ENCODE measurements at regions not wholly inside any gene's neighbourhood (a gene's known extent, or its start where the extent isn't known, plus 50 kb on each side); places are given as distances from the start of the nearest gene placed in this dataset.
"Not testable (repeated sequence)": the region's sequence is repeated elsewhere in the genome, so short reads cannot be mapped to it uniquely, and the experiment has no call there.

DNA sequence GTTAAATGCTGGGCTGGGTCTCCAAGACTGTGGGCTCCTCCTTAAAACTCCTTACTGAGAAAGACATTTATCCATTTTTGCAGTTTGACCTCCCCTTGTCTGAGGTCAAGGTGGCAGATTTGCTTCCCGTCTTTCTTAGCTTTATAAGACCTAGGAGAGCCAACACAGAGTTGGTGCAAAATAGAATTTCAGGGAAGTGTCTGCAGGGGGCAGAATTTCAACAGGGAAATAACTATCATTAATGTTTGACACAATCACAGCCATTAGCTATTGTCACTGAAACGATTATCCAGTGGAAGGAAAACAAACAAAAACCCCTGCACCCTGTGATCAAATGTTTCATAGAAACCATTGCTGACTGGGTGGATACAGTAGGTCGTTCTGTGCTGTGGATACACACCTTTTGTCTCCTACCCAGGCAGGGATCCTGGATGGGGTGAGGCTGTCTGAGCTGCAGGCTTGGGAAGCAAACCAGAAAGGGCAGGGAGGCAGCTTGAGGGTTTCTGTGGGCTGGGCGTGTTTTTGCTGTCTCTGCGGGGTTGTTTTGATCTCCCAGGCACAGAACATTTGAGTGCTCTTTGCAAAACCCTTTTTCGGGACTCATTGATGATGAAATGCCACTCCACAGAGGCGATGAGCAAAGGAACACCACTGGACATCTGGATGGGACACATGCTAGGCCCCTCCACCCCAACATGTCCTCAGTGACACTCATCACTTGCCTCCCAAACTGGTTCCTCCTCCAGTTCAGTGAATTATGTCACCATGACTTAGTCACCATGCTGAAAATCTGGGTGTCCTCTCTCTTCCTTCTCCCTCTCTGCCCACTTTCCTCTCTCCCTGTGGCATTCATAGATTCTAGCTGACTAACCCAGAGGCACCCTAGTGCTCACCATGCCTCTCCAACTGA is 94.2 kb upstream of the SERBP1 start:
- DNase-seq = no peak
- in situ Hi-C loops (cut with MboI; ENCODE audit: low pct_unique_long_range_greater_than_20kb, low sequenced_read_pairs) = no loop called here

DNA sequence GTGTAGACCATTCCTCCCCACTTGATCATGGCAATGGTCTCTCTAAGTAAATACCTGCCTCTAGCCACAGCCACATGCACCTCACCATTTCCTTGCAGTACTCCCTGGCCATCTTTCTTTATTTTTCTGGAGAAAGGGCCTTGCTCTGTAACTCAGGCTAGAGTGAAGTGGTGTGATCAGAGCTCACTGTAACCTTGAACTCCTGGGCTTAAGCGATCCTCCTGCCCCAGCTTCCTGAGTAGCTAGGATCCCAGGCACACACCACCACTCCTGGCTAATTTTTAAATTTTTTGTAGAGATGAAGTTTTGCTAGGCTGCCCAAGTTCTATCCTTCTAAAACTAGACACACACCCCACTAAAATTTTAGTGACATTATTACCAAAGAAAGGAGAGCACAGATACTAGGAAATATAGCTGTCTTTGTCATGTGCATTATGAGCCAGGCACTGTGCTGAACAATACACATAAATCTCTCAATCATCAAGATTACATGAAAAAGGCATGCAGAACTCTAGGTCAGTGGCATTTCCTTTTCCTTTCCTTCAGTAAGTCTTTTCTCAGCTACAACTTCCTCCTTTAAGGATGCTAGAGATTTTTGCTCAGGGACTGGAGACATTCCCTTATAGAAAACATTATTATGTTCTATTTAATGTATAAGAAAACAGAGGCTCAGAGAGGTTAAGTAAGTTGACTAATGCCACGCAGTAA is 95.0 kb upstream of the SERBP1 start:
- in situ Hi-C loops (cut with MboI; ENCODE audit: low pct_unique_long_range_greater_than_20kb, low sequenced_read_pairs) = no loop called here
- DNase-seq = no peak

- DNase-seq = no peak
- in situ Hi-C loops (cut with MboI; ENCODE audit: low pct_unique_long_range_greater_than_20kb, low sequenced_read_pairs) = no loop called here
Observed at GRCh38 chr1:67528141-67528540, 97.9 kb upstream of the SERBP1 start.

- in situ Hi-C loops (cut with MboI; ENCODE audit: low pct_unique_long_range_greater_than_20kb, low sequenced_read_pairs) = loop anchor here (10.0 kb wide), 1 partner anchor 215 kb away; no protein-coding TSS in a partner anchor
- no peak for DNase-seq
Observed at GRCh38 chr1:67530071-67530470, 99.9 kb upstream of the SERBP1 start.

- in situ Hi-C loops (cut with MboI; ENCODE audit: low pct_unique_long_range_greater_than_20kb, low sequenced_read_pairs) = loop anchor here (10.0 kb wide), 1 partner anchor 212 kb away; no protein-coding TSS in a partner anchor
- peak; percentile 83 for DNase-seq
Observed at GRCh38 chr1:67532452-67533216, 102.4 kb upstream of the SERBP1 start.

GRCh38 chr1:67534627-67535065 is 104.4 kb upstream of the SERBP1 start:
- no peak for DNase-seq
- in situ Hi-C loops (cut with MboI; ENCODE audit: low pct_unique_long_range_greater_than_20kb, low sequenced_read_pairs) = loop anchor here (10.0 kb wide), 1 partner anchor 210 kb away; no protein-coding TSS in a partner anchor

GRCh38 chr1:67535474-67535873 is 105.3 kb upstream of the SERBP1 start:
- in situ Hi-C loops (cut with MboI; ENCODE audit: low pct_unique_long_range_greater_than_20kb, low sequenced_read_pairs) = loop anchor here (10.0 kb wide), 1 partner anchor 209 kb away; no protein-coding TSS in a partner anchor
- peak; percentile 67 for DNase-seq

GRCh38 chr1:67536957-67537666 is 106.9 kb upstream of the SERBP1 start:
- no peak for DNase-seq
- in situ Hi-C loops (cut with MboI; ENCODE audit: low pct_unique_long_range_greater_than_20kb, low sequenced_read_pairs) = loop anchor here (10.0 kb wide), 1 partner anchor 208 kb away; no protein-coding TSS in a partner anchor

- no peak for DNase-seq
- in situ Hi-C loops (cut with MboI; ENCODE audit: low pct_unique_long_range_greater_than_20kb, low sequenced_read_pairs) = loop anchor here (10.0 kb wide), 1 partner anchor 207 kb away; no protein-coding TSS in a partner anchor
Observed at GRCh38 chr1:67537667-67538018, 107.4 kb upstream of the SERBP1 start.

GRCh38 chr1:67540025-67540732 is 110.0 kb upstream of the SERBP1 start:
- in situ Hi-C loops (cut with MboI; ENCODE audit: low pct_unique_long_range_greater_than_20kb, low sequenced_read_pairs) = no loop called here
- DNase-seq = no peak

DNA sequence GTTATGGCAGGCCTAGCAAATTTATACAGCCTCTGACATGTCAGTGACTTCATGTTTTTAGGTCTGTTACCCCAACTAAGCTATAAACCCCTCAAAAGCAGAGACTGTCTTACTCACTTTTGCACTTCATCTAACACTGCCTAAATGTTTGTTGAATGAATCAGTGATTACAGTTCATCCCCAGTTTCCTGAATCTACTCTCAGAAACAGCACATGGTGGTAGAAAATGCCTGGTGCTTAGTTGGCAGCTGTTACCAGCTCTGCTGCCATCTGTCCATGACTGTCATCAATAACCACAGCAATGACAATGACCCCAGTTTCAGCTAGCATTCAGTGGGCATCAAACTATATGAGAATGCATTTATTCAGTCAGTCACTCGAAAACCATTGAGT is 110.5 kb upstream of the SERBP1 start:
- no peak for DNase-seq

GRCh38 chr1:67542747-67543146 is 112.5 kb upstream of the SERBP1 start:
- in situ Hi-C loops (cut with MboI; ENCODE audit: low pct_unique_long_range_greater_than_20kb, low sequenced_read_pairs) = no loop called here
- DNase-seq = no peak

More for the DNA sequence above, 110.5 kb upstream of the SERBP1 start:
- in situ Hi-C loops (cut with MboI; ENCODE audit: low pct_unique_long_range_greater_than_20kb, low sequenced_read_pairs) = no loop called here

DNA sequence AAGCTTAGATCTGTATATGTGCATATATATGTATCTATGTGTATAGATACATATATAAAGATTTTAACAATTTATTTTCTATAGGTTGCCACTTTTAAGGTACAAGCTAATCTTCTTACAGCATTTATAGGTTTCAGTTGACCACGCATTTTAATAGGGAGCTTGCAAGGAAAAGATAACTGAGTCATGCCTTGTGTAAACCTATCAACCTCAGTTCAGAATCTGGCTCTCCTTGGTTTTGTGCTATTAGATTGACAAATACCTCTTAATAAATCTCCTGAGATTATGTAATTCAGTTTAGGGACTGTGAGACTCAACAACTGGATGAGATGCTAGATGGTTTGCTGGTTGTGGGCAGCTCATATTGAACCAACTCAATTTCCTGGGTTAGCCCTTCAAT is 114.7 kb upstream of the SERBP1 start:
- in situ Hi-C loops (cut with MboI; ENCODE audit: low pct_unique_long_range_greater_than_20kb, low sequenced_read_pairs) = no loop called here

GRCh38 chr1:67545364-67545763 is 115.2 kb upstream of the SERBP1 start:
- in situ Hi-C loops (cut with MboI; ENCODE audit: low pct_unique_long_range_greater_than_20kb, low sequenced_read_pairs) = no loop called here
- no peak for DNase-seq

More for the DNA sequence above, 114.7 kb upstream of the SERBP1 start:
- DNase-seq = no peak

GRCh38 chr1:67551375-67551774 is 121.2 kb upstream of the SERBP1 start:
- no peak for DNase-seq
- in situ Hi-C loops (cut with MboI; ENCODE audit: low pct_unique_long_range_greater_than_20kb, low sequenced_read_pairs) = loop anchor here (25.0 kb wide), 2 partner anchors 561 to 786 kb away; no protein-coding TSS in a partner anchor

GRCh38 chr1:67552336-67552759 is 122.1 kb upstream of the SERBP1 start:
- in situ Hi-C loops (cut with MboI; ENCODE audit: low pct_unique_long_range_greater_than_20kb, low sequenced_read_pairs) = loop anchor here (25.0 kb wide), 2 partner anchors 560 to 785 kb away; no protein-coding TSS in a partner anchor

DNA sequence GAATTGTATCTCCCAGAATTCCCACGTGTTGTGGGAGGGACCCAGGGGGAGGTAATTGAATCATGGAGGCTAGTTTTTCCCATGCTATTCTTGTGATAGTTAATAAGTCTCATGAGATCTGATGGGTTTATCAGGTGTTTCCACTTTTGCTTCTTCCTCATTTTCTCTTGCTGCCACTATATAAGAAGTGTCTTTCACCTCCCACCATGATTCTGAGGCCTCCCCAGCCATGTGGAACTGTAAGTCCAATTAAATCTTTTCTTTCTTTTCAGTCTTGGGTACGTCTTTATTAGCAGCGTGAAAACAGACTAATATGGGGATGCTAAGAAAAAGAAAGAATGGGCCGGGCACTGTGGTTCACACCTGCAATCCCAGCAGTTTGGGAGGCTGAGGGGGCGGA is 124.0 kb upstream of the SERBP1 start:
- in situ Hi-C loops (cut with MboI; ENCODE audit: low pct_unique_long_range_greater_than_20kb, low sequenced_read_pairs) = loop anchor here (25.0 kb wide), 2 partner anchors 558 to 783 kb away; no protein-coding TSS in a partner anchor
- not testable (repeated sequence) for DNase-seq

More at GRCh38 chr1:67552336-67552759, 122.1 kb upstream of the SERBP1 start:
- no peak for DNase-seq
